Pons (tissue), 1 donor: ENCODE measurements at regions not wholly inside any gene's neighbourhood (a gene's known extent, or its start where the extent isn't known, plus 50 kb on each side); places are given as distances from the start of the nearest gene placed in this dataset.
A peak's percentile ranks its signal among the peaks of the same experiment; 100 is the strongest.

Source experiments
- DNase-seq: peaks from one replicate; pipeline ENCODE4 v3.0.0-alpha.2; 2016; ENCODE audit warnings: low spot score

DNA sequence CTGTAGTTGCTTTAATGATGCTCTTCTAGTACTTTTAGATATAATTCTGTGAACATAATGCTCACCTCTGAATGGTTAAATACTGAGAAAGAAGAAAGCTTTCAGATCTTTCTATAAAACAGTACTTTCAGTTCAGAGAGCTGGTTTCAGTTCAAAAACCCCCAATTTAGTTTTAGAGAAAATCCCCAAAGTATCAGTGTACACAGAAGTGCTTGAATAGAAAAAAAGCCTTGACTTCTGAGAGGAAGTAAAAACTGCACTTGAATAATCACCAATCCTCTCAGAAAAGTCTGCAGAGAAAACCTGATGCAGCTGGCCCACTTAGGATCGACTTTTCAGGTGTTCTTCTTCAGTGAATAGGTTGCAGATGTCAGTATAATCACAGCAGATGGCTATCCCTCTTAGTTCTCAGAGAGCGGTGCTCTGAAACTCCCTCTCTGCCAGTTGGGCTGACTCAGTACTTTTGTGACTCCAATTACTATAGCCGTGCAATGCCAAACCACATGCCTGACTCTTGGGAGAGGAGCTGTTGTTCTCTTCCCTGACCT, 616.3 kb downstream of the LRFN5 start:
- peak; percentile 45 for DNase-seq

DNA sequence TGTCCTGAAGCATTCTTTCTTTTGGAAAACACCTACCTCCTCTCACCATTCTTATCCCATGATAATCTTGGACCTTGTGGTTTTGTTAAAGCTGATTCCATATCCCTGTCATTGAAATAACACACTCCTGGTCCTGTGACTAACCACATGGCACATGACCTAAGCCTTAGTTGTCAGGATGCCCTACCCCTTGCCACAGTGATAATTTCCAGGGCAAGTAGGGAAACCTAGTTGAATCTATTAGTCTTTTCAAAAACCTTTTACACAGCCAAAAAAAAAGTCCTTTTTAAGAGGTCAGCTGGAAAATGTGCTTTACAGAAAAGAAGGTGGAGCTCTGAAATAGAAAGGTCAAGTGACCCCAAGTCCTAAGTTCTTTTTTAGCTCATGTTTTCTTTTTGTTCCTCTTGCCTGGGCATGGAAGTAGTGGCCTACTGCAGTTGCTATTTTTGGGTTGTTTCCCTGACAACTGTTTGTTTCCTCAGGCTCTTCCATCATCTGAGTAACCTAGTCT, 608.4 kb downstream of the LRFN5 start:
- DNase-seq, result peak; percentile 42

- DNase-seq, result no peak
These were observed 594.3 kb downstream of the LRFN5 start for GRCh38 chr14:42200957-42201356.

DNA sequence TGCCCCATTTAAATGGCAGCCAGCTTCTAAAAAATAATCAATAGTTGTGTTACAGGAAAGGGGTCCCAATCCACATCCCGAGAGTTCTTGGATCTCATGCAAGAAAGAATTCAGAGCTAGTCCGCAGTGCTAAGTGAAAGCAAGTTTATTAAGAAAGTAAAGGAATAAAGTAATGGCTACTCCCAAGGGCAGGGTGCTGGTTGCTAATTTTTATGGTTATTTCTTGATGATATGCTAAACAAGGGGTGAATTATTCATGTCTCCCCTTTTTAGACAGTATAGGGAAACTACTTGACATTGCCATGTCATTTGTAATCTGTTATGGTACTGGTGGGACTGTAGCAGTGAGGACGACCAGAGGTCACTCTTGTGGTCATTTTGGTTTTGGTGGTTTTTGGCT, 591.3 kb downstream of the LRFN5 start:
- no peak for DNase-seq

DNA sequence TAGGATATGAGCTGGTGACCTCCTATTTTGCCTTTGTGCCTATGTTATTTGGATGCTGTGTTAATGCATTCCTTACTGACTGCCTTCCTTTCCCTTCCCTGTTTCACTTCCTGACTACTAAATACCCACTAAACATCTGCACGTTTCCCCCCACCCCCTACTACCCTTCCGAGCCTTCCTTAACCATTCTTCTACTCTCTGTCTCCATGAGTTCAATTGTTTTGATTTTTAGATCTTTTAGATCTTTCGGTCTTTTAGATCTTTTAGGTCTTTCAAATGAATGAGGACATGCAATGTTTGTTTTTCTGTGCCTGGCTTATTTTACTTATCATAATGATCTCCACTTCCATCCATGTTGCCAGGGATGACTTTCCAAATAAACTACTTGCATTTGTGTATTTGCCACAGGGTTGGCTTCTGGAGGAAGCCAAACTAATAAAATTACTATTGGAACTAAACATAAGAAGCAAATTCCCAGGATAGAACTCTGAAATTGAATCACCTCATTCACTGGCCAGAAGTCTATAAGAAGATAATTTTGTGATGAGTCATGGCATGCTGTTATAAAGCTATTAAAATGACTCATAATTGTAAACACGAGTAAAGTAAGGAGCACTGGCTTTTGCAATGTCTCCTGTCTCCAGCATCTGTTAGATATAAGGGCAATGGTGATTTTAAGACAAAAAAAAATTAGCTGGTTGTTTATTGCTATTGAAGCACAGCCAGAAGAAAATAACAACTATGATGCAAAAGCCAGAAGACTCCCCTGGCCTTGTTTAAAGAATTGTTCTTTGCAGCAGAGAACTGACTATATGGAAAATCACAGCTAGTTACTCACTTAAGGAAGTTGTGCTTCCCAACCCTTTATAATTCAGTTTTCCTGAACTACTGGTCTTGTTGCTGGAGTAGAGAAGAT, 586.3 kb downstream of the LRFN5 start:
- peak; percentile 12 for DNase-seq

DNA sequence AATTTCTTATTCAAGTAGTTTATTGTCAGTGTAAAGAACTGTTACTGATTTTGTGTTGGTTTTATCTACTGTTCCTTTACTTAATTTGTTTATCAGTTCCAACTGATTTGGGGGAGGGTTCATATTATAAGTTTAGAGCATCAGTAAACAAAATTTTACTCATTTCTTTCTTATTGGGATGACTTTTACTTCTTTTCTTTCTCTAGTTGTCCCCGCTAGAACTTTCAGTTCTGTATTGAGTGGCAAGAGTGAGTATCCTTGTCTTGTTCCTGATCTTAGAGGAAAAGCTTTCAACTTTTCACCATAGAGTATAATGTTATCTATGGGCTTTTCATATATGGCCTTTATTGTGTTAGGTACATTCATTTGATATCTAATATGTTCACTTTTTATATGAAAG, 584.1 kb downstream of the LRFN5 start:
- DNase-seq, result no peak

DNA sequence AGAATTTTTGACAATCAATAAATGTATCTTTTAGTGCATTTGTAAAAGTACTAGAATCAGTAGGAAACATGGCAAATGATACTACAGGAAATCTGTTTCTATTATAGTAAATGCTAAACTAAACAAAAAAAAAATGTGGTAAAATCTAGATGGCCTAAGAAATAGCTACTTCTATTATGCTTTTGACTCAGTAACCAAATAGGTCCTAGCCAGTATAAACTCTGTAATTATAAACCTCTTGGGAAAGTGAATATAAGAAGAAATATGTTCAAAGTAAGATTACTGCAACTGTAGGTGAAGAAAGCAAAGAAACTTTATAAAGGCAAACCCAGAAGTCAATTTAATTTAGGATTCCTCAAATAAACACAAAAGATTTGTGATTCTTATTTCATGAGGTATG, 581.2 kb downstream of the LRFN5 start:
- no peak for DNase-seq

DNA sequence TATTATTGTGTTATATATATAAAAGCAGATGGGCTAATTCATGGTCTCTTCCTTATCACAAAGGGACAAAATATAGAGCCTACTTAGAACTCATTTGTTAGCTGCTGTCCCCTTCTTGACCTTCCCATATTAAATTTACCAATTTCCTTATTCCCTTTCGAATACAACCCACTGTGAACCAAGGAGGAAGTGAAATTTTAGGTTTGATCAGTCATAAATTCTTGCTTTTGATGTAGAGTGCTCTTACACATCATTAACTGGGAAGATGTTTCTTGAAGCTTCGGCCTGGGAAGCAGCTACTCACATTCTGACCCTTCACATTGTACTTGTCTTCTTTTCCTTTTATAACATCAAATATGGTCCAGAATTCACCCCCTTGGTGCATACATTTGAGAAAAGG, 579.0 kb downstream of the LRFN5 start:
- no peak for DNase-seq

DNA sequence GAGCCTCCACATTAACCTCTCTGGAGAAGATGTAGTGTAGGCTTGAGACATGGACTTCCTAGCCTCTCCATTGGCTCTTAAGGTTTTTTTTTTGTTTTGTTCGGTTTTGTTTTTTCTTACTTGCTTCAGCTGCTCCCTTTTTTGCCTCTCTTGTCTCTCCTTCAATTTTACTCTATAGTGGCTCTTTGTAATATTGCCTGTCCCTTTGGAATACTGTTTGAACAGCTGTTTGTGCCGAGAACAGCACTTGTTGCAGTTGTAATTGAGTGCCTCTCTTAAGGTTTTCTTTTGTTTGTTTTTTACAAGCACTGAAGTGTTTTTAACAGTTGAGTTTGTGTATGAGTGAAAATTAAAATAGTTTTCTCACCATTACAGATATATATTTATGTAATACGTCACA, 567.7 kb downstream of the LRFN5 start:
- no peak for DNase-seq

- DNase-seq, result no peak
These were observed 566.5 kb downstream of the LRFN5 start for GRCh38 chr14:42173206-42173605.

GRCh38 chr14:42172304-42172703, 565.6 kb downstream of the LRFN5 start:
- DNase-seq, result no peak

GRCh38 chr14:42163136-42163535, 556.5 kb downstream of the LRFN5 start:
- DNase-seq, result no peak

- no peak for DNase-seq
These were observed 552.5 kb downstream of the LRFN5 start for GRCh38 chr14:42159138-42159537.

DNA sequence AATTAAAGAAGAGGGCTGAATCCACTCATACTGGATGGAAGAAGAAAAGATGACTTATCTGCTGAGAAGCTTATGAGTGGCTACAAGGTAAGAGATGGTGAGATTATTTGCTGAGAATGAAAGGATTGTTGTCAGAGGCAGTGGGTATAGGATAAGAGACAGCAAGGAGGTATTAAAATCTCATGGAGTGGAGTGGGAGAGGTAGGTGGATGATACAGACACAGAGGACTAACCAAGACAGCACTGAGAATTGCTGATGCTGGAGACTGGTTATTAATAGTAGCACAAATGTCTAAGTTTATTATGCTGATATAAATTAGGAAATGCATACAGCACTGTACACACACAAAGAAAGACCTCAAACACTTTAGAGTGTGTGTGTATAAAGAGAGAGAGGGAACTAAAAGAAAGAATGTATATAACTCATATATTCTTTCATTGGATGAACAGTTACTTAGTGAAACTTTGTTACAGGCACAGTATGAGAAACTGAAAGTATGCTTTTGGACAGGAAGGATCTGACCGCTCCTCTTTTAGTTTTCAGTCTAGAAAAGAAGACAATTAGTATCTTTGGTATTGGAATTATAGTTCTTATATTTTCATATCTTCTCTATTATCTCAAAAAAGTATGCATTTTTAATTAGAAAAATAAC, 543.1 kb downstream of the LRFN5 start:
- no peak for DNase-seq

- no peak for DNase-seq
These were observed 539.1 kb downstream of the LRFN5 start for GRCh38 chr14:42145766-42146165.

DNA sequence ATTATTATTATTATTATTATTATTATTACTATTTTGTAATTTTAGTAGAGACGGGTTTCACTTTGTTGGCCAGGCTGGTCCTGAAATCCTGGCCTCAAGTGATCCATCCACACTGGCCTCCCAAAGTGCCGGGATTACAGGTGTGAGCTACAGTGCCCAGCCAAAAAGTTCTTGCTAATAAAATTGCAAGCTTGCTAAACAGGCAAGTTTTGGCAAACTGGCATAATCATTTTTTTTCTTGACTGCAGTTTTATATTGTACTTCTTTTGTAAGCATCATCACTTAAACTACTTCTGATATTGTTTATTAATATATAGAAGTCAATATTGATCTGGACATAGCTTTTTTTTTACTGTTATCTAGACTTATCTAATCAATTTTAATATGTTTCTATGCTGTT, 536.4 kb downstream of the LRFN5 start:
- no peak for DNase-seq

DNA sequence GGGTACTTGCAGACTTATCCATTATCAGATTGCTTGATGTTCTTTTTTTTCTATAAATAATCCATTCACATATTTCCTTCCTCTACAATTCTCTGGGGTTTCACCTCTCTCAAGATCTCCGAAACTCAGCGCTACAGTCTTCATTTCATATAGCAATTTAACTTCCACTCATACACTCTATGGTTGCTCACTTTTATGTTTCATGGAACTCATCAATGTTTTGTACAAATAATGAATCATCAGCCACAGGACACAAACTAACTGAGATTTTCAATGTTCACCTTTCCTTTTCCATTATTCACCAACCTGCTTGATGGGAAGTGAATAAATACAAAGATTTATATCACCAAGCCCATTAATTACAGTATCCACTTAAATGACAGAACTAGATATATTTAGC, 534.7 kb downstream of the LRFN5 start:
- no peak for DNase-seq

DNA sequence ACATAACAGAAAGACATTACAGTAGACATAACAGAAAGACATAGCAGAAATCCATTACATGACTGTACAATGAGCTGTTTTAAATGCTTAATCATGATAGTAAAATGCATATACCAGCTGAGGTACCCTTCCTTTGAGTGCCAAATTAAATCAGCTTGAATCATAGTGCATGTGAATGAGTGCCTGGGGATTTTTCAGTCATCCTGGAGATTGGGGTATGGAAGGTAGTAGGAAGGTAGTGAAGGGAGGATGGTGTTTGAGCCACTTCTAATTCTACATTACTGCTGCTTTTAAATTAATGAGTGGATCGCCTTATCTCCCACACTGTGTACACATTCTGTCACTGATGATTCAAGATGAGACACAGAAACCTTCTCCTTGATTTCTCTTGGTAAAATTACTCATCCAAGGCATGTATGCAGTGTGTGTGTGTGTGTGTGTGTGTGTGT, 534.2 kb downstream of the LRFN5 start:
- DNase-seq, result no peak

DNA sequence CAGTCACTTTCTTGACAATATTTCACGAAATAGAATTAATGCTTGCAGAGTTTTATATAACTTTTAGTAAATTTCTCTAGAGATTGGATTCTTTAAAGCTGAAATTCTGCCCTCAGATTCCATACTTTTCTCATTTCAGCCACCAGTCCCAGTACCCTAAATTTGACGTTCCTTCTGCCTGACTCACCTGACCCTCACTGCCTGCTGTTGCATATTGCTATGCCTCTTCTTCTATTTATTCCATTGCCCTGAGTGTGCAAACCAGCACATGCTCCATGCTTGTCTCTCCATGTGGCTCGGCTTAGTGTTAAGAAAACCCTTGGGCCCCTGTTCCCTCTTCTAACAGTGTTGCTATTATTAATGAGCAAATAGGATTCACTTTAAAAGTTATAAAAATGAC, 533.3 kb downstream of the LRFN5 start:
- no peak for DNase-seq

- DNase-seq, result no peak
These were observed 531.7 kb downstream of the LRFN5 start for GRCh38 chr14:42138406-42138805.

DNA sequence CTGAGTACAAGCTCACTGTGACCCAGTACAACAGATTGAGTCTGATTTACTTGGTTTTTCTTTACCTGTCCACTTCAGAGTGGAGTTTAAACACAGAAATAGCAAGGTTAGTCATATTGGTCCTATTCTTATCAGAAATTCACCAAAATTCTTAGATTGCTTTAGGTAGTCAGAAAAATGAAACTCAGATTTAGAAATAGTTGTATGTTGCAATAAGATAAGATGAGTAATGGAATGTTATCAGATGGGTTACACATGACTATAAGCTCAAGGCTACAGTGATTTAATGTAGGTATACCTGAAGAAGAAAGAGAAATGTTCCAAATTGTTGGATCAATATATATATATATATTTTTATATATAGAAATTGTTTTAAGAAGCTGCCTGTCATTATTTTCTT, 524.1 kb downstream of the LRFN5 start:
- no peak for DNase-seq

- DNase-seq, result no peak
These were observed 516.9 kb downstream of the LRFN5 start for GRCh38 chr14:42123526-42123925.
